NCI-H510A treated with DMSO at 0.1 percent for 48 hours (cell line): ENCODE measurements at regions not wholly inside any gene's neighbourhood (a gene's known extent, or its start where the extent isn't known, plus 50 kb on each side); places are given as distances from the start of the nearest gene placed in this dataset.

Source experiments
- DNase-seq: peaks from one replicate; lab custom pipeline; 2025; lab: John Stamatoyannopoulos, UW

DNA sequence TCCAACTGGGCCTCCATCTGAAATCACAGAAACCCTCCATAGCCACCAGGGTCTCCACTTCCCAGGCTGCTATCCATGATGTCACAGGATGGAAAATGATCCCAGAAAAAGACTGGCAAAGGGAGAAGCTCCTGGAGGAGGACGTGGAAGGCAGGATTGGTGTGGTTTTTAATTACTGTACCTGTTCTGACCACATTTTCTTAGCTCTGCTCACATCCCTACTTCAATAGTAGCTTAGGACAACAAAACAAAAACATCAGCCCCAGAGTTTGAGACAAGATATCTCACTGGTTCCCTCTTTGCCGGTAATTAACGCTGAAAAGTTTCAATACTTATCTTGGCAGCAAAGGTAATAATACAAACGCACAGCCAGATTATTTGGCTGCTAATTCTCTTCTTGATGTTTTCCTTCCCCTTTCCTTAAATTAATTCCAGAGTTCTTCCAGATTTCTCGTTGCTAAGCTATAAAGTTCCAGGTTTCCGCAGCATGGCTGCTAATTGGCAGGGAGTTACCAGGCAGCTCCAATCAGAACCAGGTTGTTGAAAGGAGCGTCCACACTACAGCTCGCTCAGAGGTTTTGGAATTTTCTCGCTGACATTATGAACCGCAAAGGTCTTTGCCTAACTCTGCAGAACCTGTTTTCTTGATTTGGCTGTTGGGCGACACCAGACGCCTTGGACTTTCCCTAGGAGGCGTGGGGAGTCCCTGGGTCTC is 263.4 kb downstream of the MRTFB start:
- DNase-seq, result no peak

DNA sequence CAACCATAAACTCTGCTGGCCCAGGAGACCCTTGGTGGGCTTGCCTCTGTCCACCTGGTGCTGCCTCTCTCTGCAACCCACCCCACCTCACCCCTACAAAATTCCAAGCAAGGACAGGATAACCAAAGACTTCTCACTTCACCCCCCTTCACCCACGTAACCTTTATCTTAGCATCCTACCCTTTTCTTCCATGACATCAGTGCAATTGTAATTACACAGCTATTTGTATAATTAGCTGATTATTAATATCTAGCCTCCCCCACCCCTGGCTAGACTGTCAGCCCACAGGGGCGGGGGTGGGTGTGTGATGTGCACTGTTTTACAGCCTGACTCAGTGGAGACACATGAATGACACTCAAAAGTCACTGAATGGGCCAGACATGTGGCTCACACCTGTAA is 262.2 kb downstream of the MRTFB start:
- no peak for DNase-seq

DNA sequence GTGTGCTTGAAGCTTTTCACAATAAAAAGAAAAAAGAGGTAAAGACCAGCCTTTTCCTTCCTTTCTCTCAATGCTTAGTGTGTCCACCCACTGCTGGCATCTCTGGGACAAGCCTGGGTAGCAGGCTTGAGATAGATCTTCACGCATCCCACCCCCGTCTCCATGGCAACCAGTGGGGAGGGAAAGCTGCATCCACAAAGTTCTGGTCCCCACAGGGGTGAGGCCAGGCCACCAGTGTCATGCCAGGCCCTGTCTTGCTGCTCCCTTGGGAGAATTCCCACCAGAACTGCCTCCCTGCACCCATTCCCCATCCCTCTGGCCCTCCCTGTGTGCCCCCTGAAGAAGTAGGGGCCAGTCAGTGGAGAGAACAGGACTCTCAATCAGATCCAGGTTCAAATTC is 259.9 kb downstream of the MRTFB start:
- no peak for DNase-seq

DNA sequence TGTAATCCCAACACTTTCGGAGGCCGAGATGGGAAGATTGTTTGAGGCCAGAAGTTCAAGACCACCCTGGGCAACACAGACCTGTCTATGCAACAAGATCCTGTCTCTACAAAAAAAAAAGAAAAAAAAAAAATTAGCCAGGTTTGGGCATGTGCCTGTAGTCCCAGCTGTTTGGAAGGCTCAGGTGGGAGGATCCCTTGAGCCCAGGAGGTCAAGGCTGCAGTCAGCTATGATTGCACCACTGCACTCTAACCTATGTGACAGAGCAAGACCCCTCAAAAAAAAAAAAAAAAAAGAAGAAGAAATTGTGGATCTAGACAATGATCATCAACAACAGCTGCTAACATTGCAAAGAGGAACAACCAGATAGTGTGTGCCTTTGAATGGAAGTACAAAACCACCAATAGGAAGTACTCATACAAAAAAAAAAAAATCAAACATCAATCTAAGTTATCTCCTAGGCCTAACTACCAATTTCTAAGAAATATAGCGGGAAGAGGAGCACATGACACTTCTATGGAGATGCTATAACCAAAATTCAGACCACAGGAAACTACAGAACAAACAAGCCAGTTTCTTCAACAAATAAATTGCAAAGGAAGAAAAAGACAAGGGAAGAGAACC is 258.7 kb downstream of the MRTFB start:
- no peak for DNase-seq

DNA sequence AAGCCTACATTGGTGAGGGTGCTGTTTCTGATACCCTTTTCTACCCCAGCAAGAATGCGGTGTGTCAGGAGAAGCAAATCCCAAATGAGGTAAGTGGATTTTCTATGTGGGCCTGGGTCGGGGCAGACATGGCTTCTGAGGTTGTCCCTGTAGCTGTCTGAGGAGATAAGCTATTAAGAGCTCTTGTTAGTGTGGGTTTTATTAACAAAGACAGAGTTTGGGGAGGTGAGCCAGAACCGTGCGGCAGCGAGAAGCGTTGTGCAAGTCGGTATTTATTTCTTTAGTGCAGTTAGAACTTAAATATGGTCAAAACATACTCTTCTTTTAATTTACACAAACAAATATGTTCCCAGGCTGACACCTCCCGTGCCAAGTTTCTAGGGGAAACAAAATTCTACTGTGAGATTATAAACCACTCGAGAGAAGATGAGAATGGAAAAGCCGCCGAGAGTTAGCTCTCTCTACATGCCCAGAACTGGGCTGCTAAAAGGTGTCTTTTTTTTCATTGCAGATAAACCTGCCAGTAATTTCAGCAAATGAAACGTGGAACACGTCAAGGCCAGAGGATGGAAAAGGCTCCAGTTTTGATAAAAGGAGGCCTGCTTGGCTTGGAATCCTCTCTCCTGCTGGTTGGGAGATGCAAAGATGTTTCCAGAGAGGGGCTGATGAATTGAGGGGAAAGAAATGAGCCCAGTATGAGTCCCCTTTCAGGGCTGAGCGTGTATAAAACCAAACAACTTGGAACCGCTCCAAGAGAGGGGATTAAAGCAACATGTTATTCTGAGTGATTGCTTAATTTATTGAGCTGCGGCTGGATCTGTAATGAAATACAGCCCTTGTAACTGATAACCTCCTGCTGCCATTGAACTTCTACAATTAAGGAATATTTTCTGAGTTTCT is 254.6 kb downstream of the MRTFB start:
- peak; percentile 35 for DNase-seq

DNA sequence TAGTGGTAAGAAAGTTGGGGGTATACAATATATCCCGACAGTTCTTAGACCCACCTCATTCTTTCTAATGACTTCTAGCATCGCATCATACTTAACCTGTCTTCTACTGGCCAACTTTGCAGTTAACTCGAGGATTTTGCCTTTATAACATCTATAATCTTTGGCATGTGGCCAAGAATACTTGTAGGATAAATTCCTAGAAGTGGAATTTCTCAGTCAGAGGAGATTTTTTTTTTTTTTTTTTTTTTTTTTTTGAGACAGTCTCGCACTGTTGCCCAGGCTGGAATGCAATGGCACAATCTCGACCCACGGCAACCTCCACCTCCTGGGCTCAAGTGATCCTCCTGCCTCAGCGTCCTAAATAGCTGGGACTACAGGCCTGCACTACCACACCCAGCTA is 253.5 kb downstream of the MRTFB start:
- no peak for DNase-seq

DNA sequence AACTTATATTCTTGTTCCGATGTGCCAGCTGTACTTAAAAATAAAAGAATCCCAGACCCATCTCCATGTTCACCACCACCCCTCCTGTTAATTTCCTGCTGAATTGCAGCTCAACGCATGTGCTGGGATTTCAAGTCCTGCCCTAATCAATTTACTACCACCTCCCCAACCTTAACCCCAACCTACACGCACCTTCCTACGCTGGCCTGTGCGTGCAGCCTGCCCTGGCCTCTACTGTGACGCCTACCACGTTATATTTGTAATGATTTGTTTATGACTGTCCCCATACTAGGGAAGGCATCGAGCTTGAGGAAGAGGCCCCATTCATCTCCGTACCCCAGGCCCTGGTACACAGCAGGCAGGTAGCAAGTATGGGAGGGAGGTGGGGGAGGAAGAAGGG is 251.1 kb downstream of the MRTFB start:
- no peak for DNase-seq

DNA sequence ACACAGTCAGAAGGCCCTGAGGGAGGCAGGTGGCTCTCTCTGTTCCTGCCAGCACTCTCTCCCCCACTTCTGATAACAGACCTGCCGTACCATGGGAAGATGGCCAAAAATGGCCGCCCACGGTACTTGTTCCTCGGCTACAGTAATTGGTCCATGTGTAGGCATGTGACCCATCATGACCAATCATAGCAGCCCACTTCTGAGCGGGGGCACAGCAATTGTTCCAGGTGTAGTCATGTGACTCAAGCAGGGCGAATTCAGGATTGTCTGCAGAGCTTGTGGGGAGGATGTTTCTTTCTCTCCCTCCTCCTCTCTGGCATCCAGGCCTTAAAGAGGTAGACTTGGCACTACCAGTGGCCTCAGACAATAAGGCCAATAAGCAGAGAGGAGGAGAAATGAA is 250.4 kb downstream of the MRTFB start:
- no peak for DNase-seq

DNA sequence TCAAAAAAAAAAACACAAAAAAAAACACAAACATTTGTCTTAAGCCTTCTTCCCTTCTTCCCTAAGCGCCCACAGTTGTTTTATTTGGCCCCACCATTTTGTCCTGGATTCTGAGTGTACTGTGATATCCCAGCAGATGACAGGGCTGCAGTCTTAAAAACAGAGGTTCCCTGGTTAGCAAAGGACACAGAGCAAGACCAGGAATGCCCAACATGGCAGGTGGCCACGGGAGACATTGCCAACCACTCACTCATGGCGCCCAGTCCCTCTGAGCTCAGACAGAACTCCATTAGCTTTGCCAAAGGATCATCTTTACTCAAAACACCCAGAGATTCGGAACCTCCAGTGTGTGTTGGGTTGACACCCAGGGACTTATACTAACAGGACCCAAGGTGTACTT is 249.3 kb downstream of the MRTFB start:
- no peak for DNase-seq
